ENCODE measurements at regions not wholly inside any gene's neighbourhood (a gene's known extent, or its start where the extent isn't known, plus 50 kb on each side); places are given as distances from the start of the nearest gene placed in this dataset.

- DNase-seq (no peak), ATAC-seq (no peak)
- BruUV-seq (replicated peaks) = no TSS peak
- H3K79me2 ChIP-seq (ENCODE audit: low read length) = 0 out of 2 replicates have a peak, but pooled peaks cover 8% of the 10 kb centered on the region
- no peaks in the 10 kb centered on the region for H3F3A ChIP-seq (ENCODE audit: low read length, unreplicated experiment)
- ChIA-PET CTCF (no interaction called here), POLR2A (ENCODE audit: unreplicated experiment) (no interaction called here)
- 0 out of 2 replicates have a peak, but pooled peaks cover 9% of the 10 kb centered on the region for H3K9me3 ChIP-seq (ENCODE audit: low read length)
- H3K4me3 ChIP-seq (ENCODE audit: low read length) = no peak overlapping the region
- H3K9me2 ChIP-seq (replicated peaks; ENCODE audit: low read length) = no peaks in the 10 kb centered on the region
- no peaks in the 10 kb centered on the region for H3K27me3 ChIP-seq (ENCODE audit: low read length)
- intact Hi-C loops (cut with micrococcal nuclease) = no loop called here
- H4K20me1 ChIP-seq (ENCODE audit: low read length) = no peaks in the 10 kb centered on the region
- no peak overlapping the region for H3K9ac ChIP-seq (ENCODE audit: low read length)
- no peak overlapping the region for H2AFZ ChIP-seq (ENCODE audit: low read length)
- H3K4me1 ChIP-seq (ENCODE audit: insufficient read depth, low read length) = peaks cover 24% of the 10 kb centered on the region
- TF ChIP-seq EZH2 (IDR thresholded peaks at IDR 0.05; ENCODE audit: low read length, unreplicated experiment) = no peak
- no peak for TF ChIP-seq EZH2phosphoT487 (IDR thresholded peaks at IDR 0.05; ENCODE audit: borderline replicate concordance, low read length)
- no peak for TF ChIP-seq CTCF (conservative IDR thresholded peaks at IDR 0.05; ENCODE audit: low read depth, low read length)
- H3K36me3 ChIP-seq (ENCODE audit: low read depth, low read length) = no peaks in the 10 kb centered on the region
- H3K4me2 ChIP-seq (ENCODE audit: low read length) = no peak overlapping the region
- no peak overlapping the region for H3K27ac ChIP-seq (ENCODE audit: low read length)
Observed at GRCh38 chr12:107388263-107388662, 294.9 kb upstream of the CRY1 start.

GRCh38 chr12:107390414-107390813 lies 295.2 kb upstream of the PWP1 start:
- H3K36me3 ChIP-seq (ENCODE audit: low read depth, low read length) = no peaks in the 10 kb centered on the region
- no peak for TF ChIP-seq EZH2 (IDR thresholded peaks at IDR 0.05; ENCODE audit: low read length, unreplicated experiment)
- TF ChIP-seq EZH2phosphoT487 (IDR thresholded peaks at IDR 0.05; ENCODE audit: borderline replicate concordance, low read length) = no peak
- TF ChIP-seq CTCF (conservative IDR thresholded peaks at IDR 0.05; ENCODE audit: low read depth, low read length) = no peak
- peaks cover 20% of the 10 kb centered on the region for H3K4me1 ChIP-seq (ENCODE audit: insufficient read depth, low read length)
- no peak overlapping the region for H3K9ac ChIP-seq (ENCODE audit: low read length)
- H3K27me3 ChIP-seq (ENCODE audit: low read length) = no peaks in the 10 kb centered on the region
- ATAC-seq (no peak), DNase-seq (no peak)
- H3K4me3 ChIP-seq (ENCODE audit: low read length) = no peak overlapping the region
- no peak overlapping the region for H2AFZ ChIP-seq (ENCODE audit: low read length)
- intact Hi-C loops (cut with micrococcal nuclease) = no loop called here
- BruUV-seq (replicated peaks) = no TSS peak
- H3K27ac ChIP-seq (ENCODE audit: low read length) = no peak overlapping the region
- no peaks in the 10 kb centered on the region for H3F3A ChIP-seq (ENCODE audit: low read length, unreplicated experiment)
- H3K9me3 ChIP-seq (ENCODE audit: low read length) = 0 out of 2 replicates have a peak, but pooled peaks cover 9% of the 10 kb centered on the region
- H3K79me2 ChIP-seq (ENCODE audit: low read length) = 0 out of 2 replicates have a peak, but pooled peaks cover 8% of the 10 kb centered on the region
- no peak overlapping the region for H3K4me2 ChIP-seq (ENCODE audit: low read length)
- ChIA-PET POLR2A (ENCODE audit: unreplicated experiment) (no interaction called here), CTCF (no interaction called here)
- no peaks in the 10 kb centered on the region for H4K20me1 ChIP-seq (ENCODE audit: low read length)
- H3K9me2 ChIP-seq (replicated peaks; ENCODE audit: low read length) = no peaks in the 10 kb centered on the region

- Histone ChIP-seq H3K9ac (ENCODE audit: low read length) (no peak overlapping the region), H3K9me2 (replicated peaks; ENCODE audit: low read length) (no peaks in the 10 kb centered on the region), H3F3A (ENCODE audit: low read length, unreplicated experiment) (no peaks in the 10 kb centered on the region), H4K20me1 (ENCODE audit: low read length) (no peaks in the 10 kb centered on the region), H3K4me2 (ENCODE audit: low read length) (no peak overlapping the region), H3K79me2 (ENCODE audit: low read length) (peaks cover 9% of the 10 kb centered on the region), H3K4me1 (ENCODE audit: insufficient read depth, low read length) (peaks cover 32% of the 10 kb centered on the region), H3K4me3 (ENCODE audit: low read length) (no peak overlapping the region), H3K27ac (ENCODE audit: low read length) (no peak overlapping the region), H3K27me3 (ENCODE audit: low read length) (no peaks in the 10 kb centered on the region), H2AFZ (ENCODE audit: low read length) (no peak overlapping the region), H3K36me3 (ENCODE audit: low read depth, low read length) (no peaks in the 10 kb centered on the region), H3K9me3 (ENCODE audit: low read length) (0 out of 2 replicates have a peak, but pooled peaks cover 9% of the 10 kb centered on the region)
- no peak for DNase-seq
- CTCF ChIA-PET = no interaction called here
- no TSS peak for BruUV-seq (replicated peaks)
- ATAC-seq = no peak
- intact Hi-C loops (cut with micrococcal nuclease) = no loop called here
- TF ChIP-seq CTCF (conservative IDR thresholded peaks at IDR 0.05; ENCODE audit: low read depth, low read length) (no peak), EZH2phosphoT487 (IDR thresholded peaks at IDR 0.05; ENCODE audit: borderline replicate concordance, low read length) (no peak), EZH2 (IDR thresholded peaks at IDR 0.05; ENCODE audit: low read length, unreplicated experiment) (no peak)
- POLR2A ChIA-PET (ENCODE audit: unreplicated experiment) = no interaction called here
Observed at GRCh38 chr12:107393043-107393717, 292.4 kb upstream of the PWP1 start.

All from PC-3 (cell line).